Glutamatergic neuron (in vitro differentiated cells): ENCODE measurements at regions not wholly inside any gene's neighbourhood (a gene's known extent, or its start where the extent isn't known, plus 50 kb on each side); places are given as distances from the start of the nearest gene placed in this dataset.

Experiments
- DNase-seq: peaks from one replicate; pipeline ENCODE4 v3.0.0; 2022
- H3K27ac Mint-ChIP-seq: one replicate; pipeline ENCODE4 v1.8.0; 2020; ENCODE audit warnings: mild to moderate bottlenecking, mixed read lengths, inconsistent platforms; ENCODE audit not compliant: unreplicated experiment
- H3K27me3 Mint-ChIP-seq: one replicate; pipeline ENCODE4 v1.8.0; 2020; ENCODE audit warnings: mild to moderate bottlenecking, moderate library complexity, mixed read lengths, inconsistent platforms; ENCODE audit not compliant: unreplicated experiment
- H3K36me3 Mint-ChIP-seq: one replicate; pipeline ENCODE4 v1.8.0; 2020; ENCODE audit warnings: mild to moderate bottlenecking, mixed read lengths, inconsistent platforms; ENCODE audit not compliant: unreplicated experiment
- H3K4me1 Mint-ChIP-seq: one replicate; pipeline ENCODE4 v1.8.0; 2020; ENCODE audit warnings: mild to moderate bottlenecking, low read depth, mixed read lengths, inconsistent platforms; ENCODE audit not compliant: unreplicated experiment
- H3K4me3 Mint-ChIP-seq: one replicate; pipeline ENCODE4 v1.8.0; 2020; ENCODE audit warnings: mild to moderate bottlenecking, mixed read lengths, inconsistent platforms; ENCODE audit not compliant: unreplicated experiment
- H3K9me3 Mint-ChIP-seq: one replicate; pipeline ENCODE4 v1.8.0; 2020; ENCODE audit warnings: mild to moderate bottlenecking, moderate library complexity, mixed read lengths, inconsistent platforms; ENCODE audit not compliant: unreplicated experiment
- TF ChIP-seq, protein P1 (sequence below): fragments of 200-600 bp; sonication (generic); IDR thresholded peaks from one replicate; pipeline ENCODE4 v1.5.0; 2021; ENCODE audit not compliant: partially characterized antibody, unreplicated experiment

DNA sequence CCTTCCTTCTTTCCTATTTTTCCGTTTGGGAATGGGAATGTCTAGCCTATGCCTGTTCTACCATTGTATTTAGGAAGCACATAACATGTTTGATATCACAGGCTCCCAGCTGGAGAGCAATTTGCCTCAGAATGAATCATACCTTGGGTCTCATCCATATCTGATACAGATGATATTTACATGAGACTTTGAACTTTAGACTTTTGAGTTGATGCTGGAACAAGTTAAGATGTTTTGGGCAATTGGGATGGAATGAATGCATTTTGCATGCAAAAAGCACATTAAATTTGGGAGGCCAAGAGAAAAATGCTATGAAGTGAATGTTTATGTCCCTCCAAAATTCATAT, 61.9 kb upstream of the BEGAIN start:
- Mint-ChIP-seq H3K4me3 (no peak overlapping the region), H3K36me3 (no peaks in the 10 kb centered on the region), H3K27ac (no peak overlapping the region), H3K27me3 (peaks cover 3% of the 10 kb centered on the region), H3K9me3 (peaks cover 3% of the 10 kb centered on the region), H3K4me1 (peaks cover 11% of the 10 kb centered on the region)
- TF ChIP-seq, protein P1, sequence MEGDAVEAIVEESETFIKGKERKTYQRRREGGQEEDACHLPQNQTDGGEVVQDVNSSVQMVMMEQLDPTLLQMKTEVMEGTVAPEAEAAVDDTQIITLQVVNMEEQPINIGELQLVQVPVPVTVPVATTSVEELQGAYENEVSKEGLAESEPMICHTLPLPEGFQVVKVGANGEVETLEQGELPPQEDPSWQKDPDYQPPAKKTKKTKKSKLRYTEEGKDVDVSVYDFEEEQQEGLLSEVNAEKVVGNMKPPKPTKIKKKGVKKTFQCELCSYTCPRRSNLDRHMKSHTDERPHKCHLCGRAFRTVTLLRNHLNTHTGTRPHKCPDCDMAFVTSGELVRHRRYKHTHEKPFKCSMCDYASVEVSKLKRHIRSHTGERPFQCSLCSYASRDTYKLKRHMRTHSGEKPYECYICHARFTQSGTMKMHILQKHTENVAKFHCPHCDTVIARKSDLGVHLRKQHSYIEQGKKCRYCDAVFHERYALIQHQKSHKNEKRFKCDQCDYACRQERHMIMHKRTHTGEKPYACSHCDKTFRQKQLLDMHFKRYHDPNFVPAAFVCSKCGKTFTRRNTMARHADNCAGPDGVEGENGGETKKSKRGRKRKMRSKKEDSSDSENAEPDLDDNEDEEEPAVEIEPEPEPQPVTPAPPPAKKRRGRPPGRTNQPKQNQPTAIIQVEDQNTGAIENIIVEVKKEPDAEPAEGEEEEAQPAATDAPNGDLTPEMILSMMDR = no peak
- DNase-seq = no peak

DNA sequence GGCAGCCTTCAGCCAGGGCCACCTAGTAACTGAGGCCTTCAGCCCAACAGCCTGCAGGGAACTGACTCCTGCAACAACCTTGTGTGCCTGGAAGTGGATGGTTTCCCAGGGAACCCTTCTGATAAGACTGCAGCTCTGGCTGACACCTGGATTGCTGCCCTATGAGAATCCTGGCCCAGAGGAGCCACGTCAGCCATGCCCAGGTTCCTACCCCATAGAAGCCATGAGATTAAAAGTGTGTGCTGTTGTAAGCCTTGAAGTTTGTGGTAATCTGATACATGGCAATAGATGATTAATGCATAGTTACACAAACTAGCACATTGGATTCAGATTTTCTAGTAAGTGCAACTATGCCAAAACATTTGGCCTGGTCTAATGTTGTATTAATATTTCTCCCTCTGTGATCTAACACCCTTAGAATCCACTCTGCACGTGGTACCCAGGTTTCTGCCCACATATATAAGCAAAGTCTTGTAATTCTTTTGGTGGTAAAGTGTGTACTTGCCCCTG, 64.8 kb upstream of the BEGAIN start:
- peaks cover 2% of the 10 kb centered on the region for H3K4me1 Mint-ChIP-seq
- DNase-seq = no peak
- TF ChIP-seq, protein P1 = no peak
- peaks cover 3% of the 10 kb centered on the region for H3K9me3 Mint-ChIP-seq
- no peak overlapping the region for H3K27ac Mint-ChIP-seq
- H3K4me3 Mint-ChIP-seq = no peak overlapping the region
- no peaks in the 10 kb centered on the region for H3K36me3 Mint-ChIP-seq
- H3K27me3 Mint-ChIP-seq = peaks cover 11% of the 10 kb centered on the region

DNA sequence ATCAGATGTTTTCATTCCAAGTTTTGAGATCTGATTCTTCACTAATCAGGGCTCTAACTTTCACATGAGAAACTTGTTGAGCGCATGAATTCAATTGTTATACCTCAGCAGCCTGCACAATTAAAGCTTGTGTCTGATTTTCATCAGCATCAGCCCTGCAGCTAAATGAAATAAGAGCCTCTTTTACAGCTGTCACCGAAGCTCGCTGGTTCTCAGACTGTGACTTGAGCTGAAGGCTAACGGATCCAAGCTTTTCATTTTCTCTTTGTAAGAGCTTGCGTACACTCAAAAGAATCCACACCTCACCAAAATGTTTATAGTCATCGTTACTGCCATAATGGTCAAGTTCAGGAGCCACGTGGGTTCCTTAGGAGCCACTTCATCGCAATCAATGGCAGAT, 65.5 kb upstream of the BEGAIN start:
- Mint-ChIP-seq H3K36me3 (no peaks in the 10 kb centered on the region), H3K4me3 (no peak overlapping the region), H3K27ac (no peak overlapping the region), H3K4me1 (peaks cover 2% of the 10 kb centered on the region), H3K9me3 (peaks cover 3% of the 10 kb centered on the region), H3K27me3 (peaks cover 15% of the 10 kb centered on the region)
- no peak for DNase-seq
- TF ChIP-seq, protein P1 = no peak

DNA sequence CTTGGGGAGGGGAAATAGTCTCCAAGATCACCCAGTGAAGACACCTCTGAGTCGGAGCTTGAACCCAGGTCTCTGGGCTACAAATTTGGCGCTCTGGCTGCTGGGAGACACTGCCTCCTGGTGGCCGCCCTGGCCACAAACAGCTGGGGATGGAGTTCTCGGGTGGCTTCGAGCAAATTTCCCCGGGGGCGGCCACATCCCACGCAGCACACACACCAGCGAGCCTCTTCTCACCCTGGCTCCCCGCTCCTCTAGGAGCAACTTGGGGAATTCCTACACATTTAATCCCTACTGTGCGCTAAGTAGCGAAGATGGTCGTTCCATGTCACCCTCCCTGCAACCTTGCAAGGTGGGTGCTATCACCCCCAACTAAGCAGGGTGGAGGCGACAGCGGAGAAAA, 66.2 kb upstream of the BEGAIN start:
- H3K4me1 Mint-ChIP-seq = peaks cover 2% of the 10 kb centered on the region
- TF ChIP-seq, protein P1 = peak; percentile 74
- no peak overlapping the region for H3K27ac Mint-ChIP-seq
- peak; percentile 58 for DNase-seq
- peaks cover 17% of the 10 kb centered on the region for H3K27me3 Mint-ChIP-seq
- no peaks in the 10 kb centered on the region for H3K36me3 Mint-ChIP-seq
- peaks cover 3% of the 10 kb centered on the region for H3K9me3 Mint-ChIP-seq
- H3K4me3 Mint-ChIP-seq = no peak overlapping the region

DNA sequence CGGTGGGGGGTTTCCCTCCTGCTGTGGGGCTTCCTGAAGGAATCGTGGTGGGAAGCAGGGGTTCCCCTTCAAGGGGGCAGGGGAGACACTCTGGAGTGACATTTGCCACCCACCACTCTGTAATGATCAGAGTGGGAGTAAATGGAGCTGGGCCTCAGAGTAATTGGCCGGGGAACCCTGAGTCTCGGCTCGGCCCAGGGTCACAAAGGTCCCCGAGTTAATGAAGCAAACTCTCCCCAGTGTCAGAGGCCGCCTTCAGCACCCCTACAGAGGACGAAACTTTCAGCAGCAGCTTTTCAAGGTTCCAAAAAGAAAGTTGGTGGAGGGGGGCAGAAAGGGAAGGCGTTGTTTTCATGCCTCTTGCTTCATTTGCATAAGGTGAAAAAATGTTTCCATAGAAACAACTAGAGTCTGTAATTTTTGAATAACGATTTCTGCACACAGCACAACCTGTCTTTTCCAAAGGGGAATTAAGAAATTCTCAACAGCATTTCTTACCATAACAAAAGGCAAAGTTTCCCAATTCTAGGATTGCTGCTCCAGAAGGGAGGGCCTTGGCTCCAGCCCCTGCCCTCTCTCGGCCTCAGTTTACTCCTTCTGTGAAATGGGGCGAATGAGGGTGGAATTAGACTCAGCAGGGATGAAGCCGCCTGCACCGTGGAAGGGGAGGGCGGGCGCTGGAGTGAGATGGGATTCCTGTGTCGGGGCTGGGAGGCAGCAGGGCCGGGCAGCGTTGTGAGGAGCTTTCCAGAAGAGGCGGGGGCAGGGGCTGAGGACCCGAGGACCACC, 67.0 kb upstream of the BEGAIN start:
- no peak for DNase-seq
- TF ChIP-seq, protein P1 = no peak
- H3K36me3 Mint-ChIP-seq = no peaks in the 10 kb centered on the region
- peaks cover 3% of the 10 kb centered on the region for H3K9me3 Mint-ChIP-seq
- H3K27ac Mint-ChIP-seq = no peak overlapping the region
- H3K4me1 Mint-ChIP-seq = peaks cover 2% of the 10 kb centered on the region
- H3K27me3 Mint-ChIP-seq = peaks cover 17% of the 10 kb centered on the region
- no peak overlapping the region for H3K4me3 Mint-ChIP-seq
